Lower leg skin (tissue), 3 donors: ENCODE measurements at regions not wholly inside any gene's neighbourhood (a gene's known extent, or its start where the extent isn't known, plus 50 kb on each side); places are given as distances from the start of the nearest gene placed in this dataset.

Experiments
- CTCF ChIP-seq, 3 donors: fragments of 450-650 bp; IDR thresholded peaks; one replicate each; pipeline ENCODE4 v1.5.1; 2016; ENCODE audit warnings: antibody characterized with exemption in 3 of 3, mild to moderate bottlenecking in 3 of 3, moderate library complexity in 2 of 3
- POLR2A ChIP-seq, 2 donors: fragments of 450-650 bp; IDR thresholded peaks; one replicate each; pipeline ENCODE4 v1.6.1; 2016 to 2017; ENCODE audit warnings: antibody characterized with exemption in 2 of 2, mild to moderate bottlenecking in 1 of 2, moderate library complexity in 1 of 2

GRCh38 chr16:52618753-52619497, 72.0 kb upstream of the TOX3 start:
- TF ChIP-seq POLR2A (IDR thresholded peaks at IDR 0.05) (no peak), CTCF (IDR thresholded peaks at IDR 0.05) (no peak)
